Neural cell (in vitro differentiated cells): ENCODE measurements at regions not wholly inside any gene's neighbourhood (a gene's known extent, or its start where the extent isn't known, plus 50 kb on each side); places are given as distances from the start of the nearest gene placed in this dataset.

Experiments used
- H2AFZ ChIP-seq: fragments of 200-600, 300-800 bp; sonication (generic), shearing (Covaris generic); 2 replicates; pipeline ENCODE4 v1.6.0; 2014; ENCODE audit warnings: low read depth, mild to moderate bottlenecking, antibody characterized with exemption, low read length, moderate library complexity
- H3F3A ChIP-seq: fragments of 200-600 bp; shearing (Covaris generic); 2 replicates; pipeline ENCODE4 v1.6.1; 2016; ENCODE audit warnings: mild to moderate bottlenecking, moderate library complexity, mixed read lengths, antibody characterized with exemption, low read length; ENCODE audit not compliant: insufficient read depth, poor library complexity, severe bottlenecking
- H3K27ac ChIP-seq: fragments of 200-600, 300-800 bp; sonication (generic), shearing (Covaris generic); 2 replicates; pipeline ENCODE4 v1.5.1; 2014; ENCODE audit warnings: mild to moderate bottlenecking, low read length, moderate library complexity
- H3K27me3 ChIP-seq: fragments of 300-800, 200-600 bp; sonication (generic), shearing (Covaris generic); 2 replicates; pipeline ENCODE4 v1.6.0; 2014; ENCODE audit warnings: mild to moderate bottlenecking, low read depth, low read length, moderate library complexity; ENCODE audit not compliant: insufficient read depth
- H3K36me3 ChIP-seq: fragments of 300-800, 200-600 bp; sonication (generic), shearing (Covaris generic); 2 replicates; pipeline ENCODE4 v1.5.1; 2014; ENCODE audit warnings: mild to moderate bottlenecking, antibody characterized with exemption, low read length, moderate library complexity; ENCODE audit not compliant: insufficient read depth
- H3K4me2 ChIP-seq: fragments of 300-800, 200-600 bp; sonication (generic), shearing (Covaris generic); 2 replicates; pipeline ENCODE4 v1.6.0; 2014; ENCODE audit warnings: mild to moderate bottlenecking, low read length
- H3K4me3 ChIP-seq: fragments of 300-800, 200-600 bp; sonication (generic), shearing (Covaris generic); 2 replicates; pipeline ENCODE4 v1.5.1; 2014; ENCODE audit warnings: mild to moderate bottlenecking, low read length, moderate library complexity
- H3K79me2 ChIP-seq: fragments of 200-600 bp; shearing (Covaris generic); replicated peaks from 2 replicates; pipeline ENCODE4 v1.6.0; 2014; ENCODE audit warnings: mild to moderate bottlenecking, low read length, moderate library complexity; ENCODE audit not compliant: insufficient read depth
- H3K9ac ChIP-seq: fragments of 300-800, 200-600 bp; sonication (generic), shearing (Covaris generic); 2 replicates; pipeline ENCODE4 v1.6.1; 2016; ENCODE audit warnings: mild to moderate bottlenecking, low read length, mixed read lengths
- H3K9me2 ChIP-seq: fragments of 200-600 bp; shearing (Covaris generic); 2 replicates; pipeline ENCODE4 v1.6.1; 2016; ENCODE audit warnings: mild to moderate bottlenecking, low read length, mixed read lengths; ENCODE audit not compliant: insufficient read depth
- H3K9me3 ChIP-seq: fragments of 200-600, 300-800 bp; sonication (generic), shearing (Covaris generic); 2 replicates; pipeline ENCODE4 v1.6.1; 2016; ENCODE audit warnings: mild to moderate bottlenecking, mixed run types, low read length, moderate library complexity, mixed read lengths
- H4K20me1 ChIP-seq: fragments of 200-600 bp; shearing (Covaris generic); 2 replicates; pipeline ENCODE4 v1.6.1; 2016; ENCODE audit warnings: mild to moderate bottlenecking, mixed run types; ENCODE audit not compliant: insufficient read depth
- EP300 ChIP-seq: fragments of 450-650 bp; conservative IDR thresholded peaks from 2 replicates; pipeline ENCODE4 v1.6.1; 2014; ENCODE audit warnings: antibody characterized with exemption, mild to moderate bottlenecking, moderate library complexity; ENCODE audit not compliant: poor library complexity, severe bottlenecking
- EZH2 ChIP-seq: fragments of 200-600, 300-800 bp; shearing (Covaris generic), sonication (generic); IDR thresholded peaks from 2 replicates; pipeline ENCODE4 v1.6.1; 2014; ENCODE audit warnings: antibody characterized with exemption, low read length, borderline replicate concordance, mild to moderate bottlenecking; ENCODE audit not compliant: insufficient read depth, poor library complexity, severe bottlenecking
- MXI1 ChIP-seq: fragments of 450-650 bp; conservative IDR thresholded peaks from 2 replicates; pipeline ENCODE4 v1.6.1; 2014; ENCODE audit warnings: antibody characterized with exemption, mild to moderate bottlenecking; ENCODE audit not compliant: poor library complexity, severe bottlenecking
- POLR2AphosphoS5 ChIP-seq: IDR thresholded peaks from 2 replicates; pipeline ENCODE4 v1.6.1; 2012
- RAD21 ChIP-seq: fragments of 450-650 bp; conservative IDR thresholded peaks from 2 replicates; pipeline ENCODE4 v1.6.1; 2014; ENCODE audit warnings: antibody characterized with exemption, mild to moderate bottlenecking, moderate library complexity
- SMC3 ChIP-seq: fragments of 450-650 bp; conservative IDR thresholded peaks from 2 replicates; pipeline ENCODE4 v1.6.1; 2014; ENCODE audit warnings: antibody characterized with exemption, mild to moderate bottlenecking, moderate library complexity; ENCODE audit not compliant: poor library complexity
- TAF1 ChIP-seq: IDR thresholded peaks from 2 replicates; pipeline ENCODE4 v1.6.1; 2012; ENCODE audit warnings: low read depth
- TF ChIP-seq, protein P1 (sequence below): IDR thresholded peaks from 2 replicates; pipeline ENCODE4 v1.6.1; 2012; ENCODE audit warnings: borderline replicate concordance
- TF ChIP-seq, protein P2 (sequence below): fragments of 450-650 bp; IDR thresholded peaks from 2 replicates; pipeline ENCODE4 v1.5.1; 2014; ENCODE audit warnings: antibody characterized with exemption, mild to moderate bottlenecking, moderate library complexity; ENCODE audit not compliant: poor library complexity, severe bottlenecking

DNA sequence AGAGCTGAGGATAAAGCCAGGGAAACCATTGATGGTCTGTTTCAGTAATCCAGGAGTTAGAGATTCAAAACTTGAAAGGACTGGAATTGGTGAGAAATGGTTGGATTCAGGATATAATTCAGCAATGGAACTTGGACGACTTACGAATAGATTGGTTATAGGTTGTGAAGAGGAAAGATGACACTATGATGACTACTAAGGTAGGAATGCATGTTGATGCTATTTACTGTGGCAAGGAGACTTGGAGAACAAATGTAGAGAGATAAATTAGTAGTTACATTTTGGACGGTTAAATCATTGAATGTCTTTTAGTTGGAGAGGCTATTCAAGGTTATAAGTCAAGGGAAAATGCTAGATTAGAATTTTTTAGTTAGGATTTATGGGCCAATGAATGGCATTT, 365.4 kb upstream of the TECRL start:
- Histone ChIP-seq H3K9me3 (no peaks in the 10 kb centered on the region), H3K9ac (no peak overlapping the region), H3F3A (no peaks in the 10 kb centered on the region), H3K79me2 (no peaks in the 10 kb centered on the region), H3K4me2 (no peak overlapping the region), H3K9me2 (no peaks in the 10 kb centered on the region), H3K27ac (no peak overlapping the region), H3K4me3 (no peak overlapping the region), H3K27me3 (no peaks in the 10 kb centered on the region), H2AFZ (no peak overlapping the region), H3K36me3 (no peaks in the 10 kb centered on the region), H4K20me1 (no peaks in the 10 kb centered on the region)
- TF ChIP-seq SMC3 (no peak), EZH2 (no peak), MXI1 (no peak), TAF1 (no peak), POLR2AphosphoS5 (no peak), EP300 (no peak), RAD21 (no peak)
- TF ChIP-seq, protein P1, sequence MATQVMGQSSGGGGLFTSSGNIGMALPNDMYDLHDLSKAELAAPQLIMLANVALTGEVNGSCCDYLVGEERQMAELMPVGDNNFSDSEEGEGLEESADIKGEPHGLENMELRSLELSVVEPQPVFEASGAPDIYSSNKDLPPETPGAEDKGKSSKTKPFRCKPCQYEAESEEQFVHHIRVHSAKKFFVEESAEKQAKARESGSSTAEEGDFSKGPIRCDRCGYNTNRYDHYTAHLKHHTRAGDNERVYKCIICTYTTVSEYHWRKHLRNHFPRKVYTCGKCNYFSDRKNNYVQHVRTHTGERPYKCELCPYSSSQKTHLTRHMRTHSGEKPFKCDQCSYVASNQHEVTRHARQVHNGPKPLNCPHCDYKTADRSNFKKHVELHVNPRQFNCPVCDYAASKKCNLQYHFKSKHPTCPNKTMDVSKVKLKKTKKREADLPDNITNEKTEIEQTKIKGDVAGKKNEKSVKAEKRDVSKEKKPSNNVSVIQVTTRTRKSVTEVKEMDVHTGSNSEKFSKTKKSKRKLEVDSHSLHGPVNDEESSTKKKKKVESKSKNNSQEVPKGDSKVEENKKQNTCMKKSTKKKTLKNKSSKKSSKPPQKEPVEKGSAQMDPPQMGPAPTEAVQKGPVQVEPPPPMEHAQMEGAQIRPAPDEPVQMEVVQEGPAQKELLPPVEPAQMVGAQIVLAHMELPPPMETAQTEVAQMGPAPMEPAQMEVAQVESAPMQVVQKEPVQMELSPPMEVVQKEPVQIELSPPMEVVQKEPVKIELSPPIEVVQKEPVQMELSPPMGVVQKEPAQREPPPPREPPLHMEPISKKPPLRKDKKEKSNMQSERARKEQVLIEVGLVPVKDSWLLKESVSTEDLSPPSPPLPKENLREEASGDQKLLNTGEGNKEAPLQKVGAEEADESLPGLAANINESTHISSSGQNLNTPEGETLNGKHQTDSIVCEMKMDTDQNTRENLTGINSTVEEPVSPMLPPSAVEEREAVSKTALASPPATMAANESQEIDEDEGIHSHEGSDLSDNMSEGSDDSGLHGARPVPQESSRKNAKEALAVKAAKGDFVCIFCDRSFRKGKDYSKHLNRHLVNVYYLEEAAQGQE: no peak
- TF ChIP-seq, protein P2, sequence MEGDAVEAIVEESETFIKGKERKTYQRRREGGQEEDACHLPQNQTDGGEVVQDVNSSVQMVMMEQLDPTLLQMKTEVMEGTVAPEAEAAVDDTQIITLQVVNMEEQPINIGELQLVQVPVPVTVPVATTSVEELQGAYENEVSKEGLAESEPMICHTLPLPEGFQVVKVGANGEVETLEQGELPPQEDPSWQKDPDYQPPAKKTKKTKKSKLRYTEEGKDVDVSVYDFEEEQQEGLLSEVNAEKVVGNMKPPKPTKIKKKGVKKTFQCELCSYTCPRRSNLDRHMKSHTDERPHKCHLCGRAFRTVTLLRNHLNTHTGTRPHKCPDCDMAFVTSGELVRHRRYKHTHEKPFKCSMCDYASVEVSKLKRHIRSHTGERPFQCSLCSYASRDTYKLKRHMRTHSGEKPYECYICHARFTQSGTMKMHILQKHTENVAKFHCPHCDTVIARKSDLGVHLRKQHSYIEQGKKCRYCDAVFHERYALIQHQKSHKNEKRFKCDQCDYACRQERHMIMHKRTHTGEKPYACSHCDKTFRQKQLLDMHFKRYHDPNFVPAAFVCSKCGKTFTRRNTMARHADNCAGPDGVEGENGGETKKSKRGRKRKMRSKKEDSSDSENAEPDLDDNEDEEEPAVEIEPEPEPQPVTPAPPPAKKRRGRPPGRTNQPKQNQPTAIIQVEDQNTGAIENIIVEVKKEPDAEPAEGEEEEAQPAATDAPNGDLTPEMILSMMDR: no peak

DNA sequence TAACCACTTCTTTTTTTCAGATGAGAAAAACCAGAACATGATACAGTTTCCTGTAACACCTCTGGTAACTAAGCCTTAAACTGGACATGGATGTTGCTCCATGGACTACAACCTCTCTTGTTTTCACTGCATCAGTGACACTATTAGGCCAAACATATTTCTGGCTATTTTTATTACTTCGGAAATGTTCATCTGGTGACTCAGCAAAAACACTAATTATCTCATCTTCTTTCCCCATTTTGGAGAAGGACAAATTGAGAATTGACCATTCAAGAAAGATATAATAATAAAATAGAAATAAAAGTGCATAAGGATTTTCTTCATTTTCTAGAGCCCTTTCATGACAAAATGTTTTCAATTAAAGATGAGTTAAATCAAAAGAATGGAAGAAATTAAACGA, 361.9 kb upstream of the TECRL start:
- TF ChIP-seq, protein P1: no peak
- TF ChIP-seq POLR2AphosphoS5 (no peak), MXI1 (no peak), SMC3 (no peak), RAD21 (no peak), TAF1 (no peak), EZH2 (no peak)
- Histone ChIP-seq H3K9me3 (no peaks in the 10 kb centered on the region), H3K9ac (no peak overlapping the region), H3F3A (no peaks in the 10 kb centered on the region), H3K9me2 (no peaks in the 10 kb centered on the region), H3K36me3 (no peaks in the 10 kb centered on the region), H3K27me3 (no peaks in the 10 kb centered on the region), H3K79me2 (no peaks in the 10 kb centered on the region), H3K4me3 (no peak overlapping the region), H2AFZ (no peak overlapping the region), H3K27ac (no peak overlapping the region), H4K20me1 (no peaks in the 10 kb centered on the region), H3K4me2 (no peak overlapping the region)
